ENCODE measurements at regions not wholly inside any gene's neighbourhood (a gene's known extent, or its start where the extent isn't known, plus 50 kb on each side); places are given as distances from the start of the nearest gene placed in this dataset.
"Not testable (repeated sequence)": the region's sequence is repeated elsewhere in the genome, so short reads cannot be mapped to it uniquely, and the experiment has no call there.

- H2AFZ ChIP-seq (ENCODE audit: low read depth, low read length); H3K4me1 ChIP-seq (ENCODE audit: insufficient read depth, low read length); H3K4me3 ChIP-seq (ENCODE audit: low read length); H3K36me3 ChIP-seq (ENCODE audit: insufficient read depth, low read length); H3K9me3 ChIP-seq (ENCODE audit: low read length); H3K27me3 ChIP-seq (ENCODE audit: insufficient read depth, low read length): not testable (repeated sequence)
Measured at GRCh38 chr7:150081865-150082264, 208.1 kb downstream of the ATP6V0E2 start.

- H3K4me3 ChIP-seq (ENCODE audit: low read length); H2AFZ ChIP-seq (ENCODE audit: low read depth, low read length); H3K9me3 ChIP-seq (ENCODE audit: low read length); H3K27me3 ChIP-seq (ENCODE audit: insufficient read depth, low read length); H3K36me3 ChIP-seq (ENCODE audit: insufficient read depth, low read length); H3K4me1 ChIP-seq (ENCODE audit: insufficient read depth, low read length): not testable (repeated sequence)
Measured at GRCh38 chr7:150084724-150085123, 211.0 kb downstream of the ATP6V0E2 start.

DNA sequence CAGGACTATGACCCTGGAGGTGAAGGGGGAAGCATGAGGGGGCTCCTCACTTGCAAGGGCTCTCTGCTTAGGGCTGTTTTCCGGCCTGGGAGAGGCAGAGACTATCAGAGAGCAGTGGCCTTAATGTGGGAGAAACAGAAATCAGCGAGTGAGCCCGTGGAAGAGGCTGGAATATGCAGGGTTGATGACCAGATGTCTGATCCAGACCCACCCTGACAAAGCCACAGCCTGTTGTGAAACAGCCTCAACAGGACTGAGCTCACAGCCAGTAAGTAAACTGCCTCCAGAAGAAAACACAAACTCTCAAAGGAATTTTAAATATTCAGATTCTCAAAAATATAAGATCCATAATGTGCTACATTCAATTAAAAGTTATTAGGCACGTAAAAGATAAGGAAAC is 213.7 kb downstream of the ATP6V0E2 start:
- not testable (repeated sequence) for H3K4me3 ChIP-seq (ENCODE audit: low read length); H3K36me3 ChIP-seq (ENCODE audit: insufficient read depth, low read length); H3K27me3 ChIP-seq (ENCODE audit: insufficient read depth, low read length); H2AFZ ChIP-seq (ENCODE audit: low read depth, low read length); H3K9me3 ChIP-seq (ENCODE audit: low read length); H3K4me1 ChIP-seq (ENCODE audit: insufficient read depth, low read length)

DNA sequence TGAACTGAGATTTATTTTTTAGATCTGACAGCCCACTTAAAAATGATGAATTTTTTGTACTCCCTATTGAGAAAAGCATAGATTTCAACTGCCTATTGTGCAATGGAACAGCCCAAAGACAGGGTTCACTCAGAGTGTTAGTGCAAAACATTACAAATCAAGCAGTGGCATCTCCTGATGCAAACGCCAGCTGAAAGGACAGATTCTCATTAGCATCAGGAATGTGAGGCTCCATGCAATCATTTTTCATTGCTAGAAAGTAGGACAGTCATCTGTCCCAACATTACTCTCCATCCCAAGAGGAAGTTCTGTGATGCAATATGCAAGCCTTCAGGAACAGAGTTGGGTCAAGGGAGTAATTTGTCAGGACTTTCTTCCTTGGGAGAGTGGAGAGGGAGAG is 215.4 kb downstream of the ATP6V0E2 start:
- H3K9me3 ChIP-seq (ENCODE audit: low read length); H3K4me3 ChIP-seq (ENCODE audit: low read length); H3K27me3 ChIP-seq (ENCODE audit: insufficient read depth, low read length); H3K36me3 ChIP-seq (ENCODE audit: insufficient read depth, low read length); H3K4me1 ChIP-seq (ENCODE audit: insufficient read depth, low read length); H2AFZ ChIP-seq (ENCODE audit: low read depth, low read length): not testable (repeated sequence)

DNA sequence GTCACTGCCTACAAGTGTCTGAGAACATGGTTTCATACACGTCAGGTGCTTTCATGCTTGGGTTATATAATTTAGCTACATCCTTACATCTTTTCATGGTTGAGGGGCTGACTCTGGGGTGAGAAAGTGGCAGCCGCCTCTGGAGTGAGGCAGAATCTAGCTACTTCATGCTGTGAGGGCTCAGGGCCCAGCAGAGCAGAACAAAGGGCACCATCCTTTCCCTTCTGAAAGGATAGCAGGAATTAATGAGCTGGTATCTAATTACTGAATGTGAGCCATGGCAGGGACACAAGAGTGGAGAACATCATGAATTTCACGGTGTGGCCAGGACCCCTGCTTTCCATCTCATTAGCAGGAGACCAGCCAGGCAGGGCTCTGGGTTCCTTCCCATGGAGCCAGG is 217.0 kb downstream of the ATP6V0E2 start:
- not testable (repeated sequence) for H3K9me3 ChIP-seq (ENCODE audit: low read length); H3K27me3 ChIP-seq (ENCODE audit: insufficient read depth, low read length); H3K36me3 ChIP-seq (ENCODE audit: insufficient read depth, low read length); H3K4me1 ChIP-seq (ENCODE audit: insufficient read depth, low read length); H2AFZ ChIP-seq (ENCODE audit: low read depth, low read length); H3K4me3 ChIP-seq (ENCODE audit: low read length)

- not testable (repeated sequence) for H3K27me3 ChIP-seq (ENCODE audit: insufficient read depth, low read length); H3K4me3 ChIP-seq (ENCODE audit: low read length); H2AFZ ChIP-seq (ENCODE audit: low read depth, low read length); H3K9me3 ChIP-seq (ENCODE audit: low read length); H3K4me1 ChIP-seq (ENCODE audit: insufficient read depth, low read length); H3K36me3 ChIP-seq (ENCODE audit: insufficient read depth, low read length)
Measured at GRCh38 chr7:150093897-150094296, 220.1 kb downstream of the ATP6V0E2 start.

DNA sequence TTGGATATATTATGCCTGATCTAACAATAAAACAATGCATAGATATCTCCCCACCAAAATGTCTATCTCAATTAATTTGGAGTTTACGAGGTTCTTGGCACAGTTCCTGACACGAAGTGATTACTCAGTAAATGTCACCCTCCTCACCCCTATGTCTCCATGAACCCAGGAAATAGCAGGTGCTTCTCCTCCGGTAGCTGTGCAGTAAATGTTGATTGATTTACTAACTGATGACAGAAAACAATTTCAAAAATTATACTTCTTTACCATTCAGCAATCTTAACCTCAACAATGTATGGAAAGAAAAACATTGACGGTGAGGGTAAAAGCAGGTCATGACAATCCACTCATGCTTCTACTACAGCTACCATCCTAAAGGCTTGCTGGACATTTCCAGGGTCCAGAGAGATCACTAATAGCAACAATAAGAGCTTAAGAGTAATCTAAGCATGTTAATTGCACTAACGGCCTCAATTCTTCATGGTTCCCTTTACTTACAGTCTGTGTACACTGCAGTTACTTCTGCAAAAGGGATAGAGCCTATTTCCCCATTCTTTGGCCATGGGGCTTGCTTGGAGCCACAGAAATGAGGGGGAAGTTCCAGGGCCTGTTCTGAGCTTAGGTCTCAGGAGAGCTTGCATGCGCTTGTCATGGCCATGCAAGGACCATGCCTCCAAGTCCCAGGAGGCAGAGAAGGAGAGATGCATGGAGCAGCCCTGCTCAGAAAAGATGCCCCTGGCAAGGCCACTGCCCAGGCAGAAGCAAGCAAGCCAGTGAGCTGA is 222.6 kb downstream of the ATP6V0E2 start:
- not testable (repeated sequence) for H2AFZ ChIP-seq (ENCODE audit: low read depth, low read length); H3K27me3 ChIP-seq (ENCODE audit: insufficient read depth, low read length); H3K36me3 ChIP-seq (ENCODE audit: insufficient read depth, low read length); H3K4me3 ChIP-seq (ENCODE audit: low read length); H3K4me1 ChIP-seq (ENCODE audit: insufficient read depth, low read length); H3K9me3 ChIP-seq (ENCODE audit: low read length)

DNA sequence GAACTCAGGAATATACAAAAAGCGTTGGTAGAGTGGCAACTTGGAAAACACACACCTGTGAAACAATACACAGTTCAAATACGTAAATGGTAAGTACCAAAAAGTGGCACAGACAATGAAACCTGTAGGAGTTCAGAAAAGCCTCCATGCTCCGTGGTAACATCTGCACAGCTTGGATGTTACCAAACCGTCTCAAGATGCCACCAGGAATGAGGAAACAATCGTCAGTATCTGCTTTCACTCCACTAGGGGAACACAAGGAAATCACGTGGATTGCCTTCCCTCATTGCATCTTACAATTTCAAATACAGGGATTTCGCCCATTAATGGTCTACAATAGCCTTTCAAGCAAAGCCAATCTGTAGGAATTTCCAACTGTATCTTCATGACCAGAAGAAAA is 224.6 kb upstream of the LRRC61 start:
- not testable (repeated sequence) for H3K36me3 ChIP-seq (ENCODE audit: insufficient read depth, low read length); H3K4me1 ChIP-seq (ENCODE audit: insufficient read depth, low read length); H2AFZ ChIP-seq (ENCODE audit: low read depth, low read length); H3K9me3 ChIP-seq (ENCODE audit: low read length); H3K27me3 ChIP-seq (ENCODE audit: insufficient read depth, low read length); H3K4me3 ChIP-seq (ENCODE audit: low read length)

GRCh38 chr7:150101282-150101681 is 221.9 kb upstream of the LRRC61 start:
- not testable (repeated sequence) for H3K4me1 ChIP-seq (ENCODE audit: insufficient read depth, low read length); H3K9me3 ChIP-seq (ENCODE audit: low read length); H3K27me3 ChIP-seq (ENCODE audit: insufficient read depth, low read length); H2AFZ ChIP-seq (ENCODE audit: low read depth, low read length); H3K4me3 ChIP-seq (ENCODE audit: low read length); H3K36me3 ChIP-seq (ENCODE audit: insufficient read depth, low read length)

- H3K27me3 ChIP-seq (ENCODE audit: insufficient read depth, low read length); H3K36me3 ChIP-seq (ENCODE audit: insufficient read depth, low read length); H3K4me1 ChIP-seq (ENCODE audit: insufficient read depth, low read length); H2AFZ ChIP-seq (ENCODE audit: low read depth, low read length); H3K9me3 ChIP-seq (ENCODE audit: low read length); H3K4me3 ChIP-seq (ENCODE audit: low read length): not testable (repeated sequence)
Measured at GRCh38 chr7:150107283-150107682, 215.9 kb upstream of the LRRC61 start.

- not testable (repeated sequence) for H3K9me3 ChIP-seq (ENCODE audit: low read length); H3K36me3 ChIP-seq (ENCODE audit: insufficient read depth, low read length); H3K4me3 ChIP-seq (ENCODE audit: low read length); H3K27me3 ChIP-seq (ENCODE audit: insufficient read depth, low read length); H3K4me1 ChIP-seq (ENCODE audit: insufficient read depth, low read length); H2AFZ ChIP-seq (ENCODE audit: low read depth, low read length)
Measured at GRCh38 chr7:150110375-150110820, 212.8 kb upstream of the LRRC61 start.

- not testable (repeated sequence) for H2AFZ ChIP-seq (ENCODE audit: low read depth, low read length); H3K4me1 ChIP-seq (ENCODE audit: insufficient read depth, low read length); H3K36me3 ChIP-seq (ENCODE audit: insufficient read depth, low read length); H3K9me3 ChIP-seq (ENCODE audit: low read length); H3K27me3 ChIP-seq (ENCODE audit: insufficient read depth, low read length); H3K4me3 ChIP-seq (ENCODE audit: low read length)
Measured at GRCh38 chr7:150110882-150111281, 212.3 kb upstream of the LRRC61 start.

- H3K4me3 ChIP-seq (ENCODE audit: low read length); H2AFZ ChIP-seq (ENCODE audit: low read depth, low read length); H3K36me3 ChIP-seq (ENCODE audit: insufficient read depth, low read length); H3K4me1 ChIP-seq (ENCODE audit: insufficient read depth, low read length); H3K27me3 ChIP-seq (ENCODE audit: insufficient read depth, low read length); H3K9me3 ChIP-seq (ENCODE audit: low read length): not testable (repeated sequence)
Measured at GRCh38 chr7:150111373-150112139, 211.6 kb upstream of the LRRC61 start.

DNA sequence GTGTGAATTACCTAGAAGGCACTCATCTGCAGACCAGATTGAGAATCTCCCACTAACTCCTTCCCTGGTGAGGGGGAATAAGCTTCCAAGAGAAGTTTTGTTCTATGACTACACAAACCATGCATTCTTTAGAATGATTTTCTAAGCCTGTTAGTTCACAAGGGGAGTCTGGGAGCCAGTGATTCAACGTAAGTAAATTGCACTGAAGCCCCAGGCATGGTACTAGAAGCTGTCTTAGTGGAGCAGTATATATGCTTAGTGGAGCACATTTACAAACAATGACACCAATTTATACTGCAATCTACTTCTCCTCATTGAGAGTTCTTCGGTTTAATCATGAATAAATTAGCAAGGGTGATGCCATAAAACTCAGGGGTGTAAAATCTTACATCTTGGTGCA is 209.9 kb upstream of the LRRC61 start:
- H3K9me3 ChIP-seq (ENCODE audit: low read length); H2AFZ ChIP-seq (ENCODE audit: low read depth, low read length); H3K36me3 ChIP-seq (ENCODE audit: insufficient read depth, low read length); H3K27me3 ChIP-seq (ENCODE audit: insufficient read depth, low read length); H3K4me3 ChIP-seq (ENCODE audit: low read length); H3K4me1 ChIP-seq (ENCODE audit: insufficient read depth, low read length): not testable (repeated sequence)

All from neuron (in vitro differentiated cells).